DOHH2 (cell line): ENCODE measurements at regions not wholly inside any gene's neighbourhood (a gene's known extent, or its start where the extent isn't known, plus 50 kb on each side); places are given as distances from the start of the nearest gene placed in this dataset.

Experiments
- H3F3A ChIP-seq: fragments of 200-600 bp; sonication (generic), shearing (Covaris generic); 2 replicates; pipeline ENCODE4 v1.6.0; 2016; ENCODE audit warnings: antibody characterized with exemption, mild to moderate bottlenecking; ENCODE audit not compliant: control insufficient read depth, insufficient read depth
- H3K27ac ChIP-seq: fragments of 200-600 bp; sonication (generic); 2 replicates; pipeline ENCODE4 v1.5.1; 2014; ENCODE audit warnings: low read depth, mild to moderate bottlenecking, low read length, moderate library complexity
- H3K27me3 ChIP-seq: fragments of 200-600 bp; sonication (generic); 2 replicates; pipeline ENCODE4 v1.6.1; 2014; ENCODE audit warnings: mild to moderate bottlenecking, low read length, mixed read lengths; ENCODE audit not compliant: control insufficient read depth
- H3K36me3 ChIP-seq: fragments of 200-600 bp; sonication (generic); 2 replicates; pipeline ENCODE4 v1.6.1; 2014; ENCODE audit warnings: mild to moderate bottlenecking, low read length, moderate library complexity, mixed read lengths; ENCODE audit not compliant: control insufficient read depth
- H3K4me1 ChIP-seq: fragments of 200-600 bp; sonication (generic); 2 replicates; pipeline ENCODE4 v1.6.1; 2014; ENCODE audit warnings: mild to moderate bottlenecking, low read length, mixed read lengths; ENCODE audit not compliant: control insufficient read depth
- H3K4me2 ChIP-seq: fragments of 200-600 bp; sonication (generic); 2 replicates; pipeline ENCODE4 v1.6.0; 2014; ENCODE audit warnings: mild to moderate bottlenecking, low read length, moderate library complexity
- H3K4me3 ChIP-seq: fragments of 200-600 bp; sonication (generic); 2 replicates; pipeline ENCODE4 v1.5.1; 2014; ENCODE audit warnings: mild to moderate bottlenecking, low read length, mixed read lengths
- H3K79me2 ChIP-seq: fragments of 200-600 bp; sonication (generic); 2 replicates; pipeline ENCODE4 v1.6.1; 2014; ENCODE audit warnings: mild to moderate bottlenecking, low read length, mixed read lengths; ENCODE audit not compliant: control insufficient read depth
- H3K9me2 ChIP-seq: fragments of 200-600 bp; sonication (generic); replicated peaks from 2 replicates; pipeline ENCODE4 v1.6.1; 2014; ENCODE audit warnings: mild to moderate bottlenecking, low read length, mixed read lengths; ENCODE audit not compliant: control insufficient read depth
- H3K9me3 ChIP-seq: fragments of 200-600 bp; sonication (generic); 2 replicates; pipeline ENCODE4 v1.6.1; 2014; ENCODE audit warnings: antibody characterized with exemption, low read length, mixed read lengths; ENCODE audit not compliant: control insufficient read depth, insufficient read depth
- H4K20me1 ChIP-seq: fragments of 200-600 bp; sonication (generic); 2 replicates; pipeline ENCODE4 v1.6.0; 2014; ENCODE audit warnings: low read depth, mild to moderate bottlenecking, antibody characterized with exemption, low read length, moderate library complexity; ENCODE audit not compliant: control insufficient read depth, insufficient read depth
- CTCF ChIP-seq: fragments of 200-600 bp; sonication (generic); IDR thresholded peaks from one replicate; pipeline ENCODE4 v1.5.1; 2014; ENCODE audit warnings: antibody characterized with exemption, mild to moderate bottlenecking, low read depth, low read length; ENCODE audit not compliant: poor library complexity, severe bottlenecking
- EZH2phosphoT487 ChIP-seq: fragments of 200-600 bp; sonication (generic); IDR thresholded peaks from 2 replicates; pipeline ENCODE4 v1.6.1; 2017; ENCODE audit warnings: borderline replicate concordance, mild to moderate bottlenecking, antibody characterized with exemption, low read length, moderate library complexity, mixed read lengths

GRCh38 chr4:110780538-110780937, 157.7 kb upstream of the PITX2 start:
- TF ChIP-seq CTCF = no peak
- TF ChIP-seq EZH2phosphoT487 = no peak
- no peaks in the 10 kb centered on the region for H3K27me3 ChIP-seq
- H3K9me3 ChIP-seq = 0 out of 2 replicates have a peak, but pooled peaks cover 2% of the 10 kb centered on the region

DNA sequence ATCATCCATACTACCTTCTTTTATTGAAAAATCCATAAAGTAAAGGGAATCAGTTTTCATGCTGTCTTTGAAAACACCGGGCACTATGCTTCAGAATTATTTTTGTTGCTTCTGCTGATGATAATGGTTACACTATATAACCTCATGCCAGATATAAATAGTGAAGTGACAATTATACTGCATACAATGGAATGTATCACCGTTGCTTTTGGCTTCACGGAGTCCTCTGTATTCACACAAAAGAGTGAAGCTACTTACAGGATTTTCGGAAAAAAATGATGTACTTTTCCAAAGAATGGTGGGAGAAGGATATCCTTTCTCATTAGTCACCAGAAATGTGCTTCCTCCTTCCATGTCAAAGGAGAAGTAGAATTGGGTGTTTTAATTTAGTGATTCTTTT, 159.1 kb upstream of the PITX2 start:
- Histone ChIP-seq H3K36me3 (no peaks in the 10 kb centered on the region), H3K9me3 (0 out of 2 replicates have a peak, but pooled peaks cover 2% of the 10 kb centered on the region), H3K27me3 (no peaks in the 10 kb centered on the region), H4K20me1 (no peaks in the 10 kb centered on the region), H3K9me2 (no peaks in the 10 kb centered on the region), H3K4me1 (peaks cover 11% of the 10 kb centered on the region), H3K79me2 (no peaks in the 10 kb centered on the region), H3K4me3 (no peak overlapping the region), H3F3A (no peaks in the 10 kb centered on the region), H3K27ac (no peak overlapping the region), H3K4me2 (no peak overlapping the region)
- TF ChIP-seq EZH2phosphoT487 (no peak), CTCF (no peak)

More at GRCh38 chr4:110780538-110780937, 157.7 kb upstream of the PITX2 start:
- Histone ChIP-seq H3K36me3 (no peaks in the 10 kb centered on the region), H3K27ac (no peak overlapping the region), H3K4me2 (no peak overlapping the region), H4K20me1 (no peaks in the 10 kb centered on the region), H3K4me1 (peaks cover 11% of the 10 kb centered on the region), H3K9me2 (no peaks in the 10 kb centered on the region), H3F3A (no peaks in the 10 kb centered on the region), H3K4me3 (no peak overlapping the region), H3K79me2 (no peaks in the 10 kb centered on the region)

DNA sequence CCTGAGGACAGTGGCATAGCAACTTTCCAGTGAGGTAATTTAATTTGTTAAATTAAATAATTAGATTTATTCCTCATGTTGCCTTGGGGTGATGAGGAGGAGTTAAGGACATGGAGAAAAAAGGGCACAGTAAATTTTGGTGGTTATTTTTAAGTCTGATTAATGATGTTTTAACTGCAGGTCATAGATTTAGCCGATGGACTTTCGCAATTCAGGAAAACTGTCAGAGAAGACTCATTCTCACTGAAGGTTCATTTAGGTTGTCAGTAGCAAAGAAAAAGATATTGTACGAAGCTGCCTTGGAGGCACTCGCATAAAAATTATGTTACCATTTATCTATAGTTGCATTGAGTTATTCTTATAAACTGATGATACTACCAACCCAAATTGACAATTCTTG, 164.2 kb upstream of the PITX2 start:
- no peak overlapping the region for H3K27ac ChIP-seq
- no peaks in the 10 kb centered on the region for H3K36me3 ChIP-seq
- H3K9me2 ChIP-seq = no peaks in the 10 kb centered on the region
- no peaks in the 10 kb centered on the region for H3K27me3 ChIP-seq
- no peaks in the 10 kb centered on the region for H3K9me3 ChIP-seq
- H3K4me2 ChIP-seq = no peak overlapping the region
- peaks cover 4% of the 10 kb centered on the region; the same call in 1 of the 2 replicates for H3K4me1 ChIP-seq
- H3F3A ChIP-seq = no peaks in the 10 kb centered on the region
- H4K20me1 ChIP-seq = no peaks in the 10 kb centered on the region
- TF ChIP-seq EZH2phosphoT487 = no peak
- TF ChIP-seq CTCF = no peak
- H3K79me2 ChIP-seq = no peaks in the 10 kb centered on the region
- H3K4me3 ChIP-seq = no peak overlapping the region

DNA sequence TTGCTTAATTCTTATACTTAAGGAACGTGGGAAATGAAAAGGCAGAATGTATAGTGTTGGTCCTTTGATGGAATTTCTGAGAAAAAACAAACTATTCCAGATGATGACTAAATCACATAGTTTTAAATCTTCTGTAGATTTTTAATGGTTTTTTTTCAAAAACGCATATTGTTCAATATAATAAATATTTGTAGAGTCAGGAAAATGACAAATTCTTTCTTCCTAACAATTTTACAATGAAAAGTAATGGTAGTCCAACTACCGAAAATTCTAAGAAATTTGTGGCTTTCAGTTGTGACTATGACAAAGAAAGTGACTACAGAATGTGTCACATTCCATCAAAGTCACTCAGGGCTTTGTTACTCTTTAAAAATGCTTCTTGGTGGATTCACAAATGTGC, 164.8 kb upstream of the PITX2 start:
- H3K27ac ChIP-seq = no peak overlapping the region
- no peaks in the 10 kb centered on the region for H3K9me3 ChIP-seq
- H3K27me3 ChIP-seq = no peaks in the 10 kb centered on the region
- no peak overlapping the region for H3K4me2 ChIP-seq
- H3K36me3 ChIP-seq = no peaks in the 10 kb centered on the region
- H3K4me1 ChIP-seq = peaks cover 4% of the 10 kb centered on the region; the same call in 1 of the 2 replicates
- no peaks in the 10 kb centered on the region for H3K79me2 ChIP-seq
- H4K20me1 ChIP-seq = no peaks in the 10 kb centered on the region
- TF ChIP-seq EZH2phosphoT487 = no peak
- no peak for TF ChIP-seq CTCF
- H3F3A ChIP-seq = no peaks in the 10 kb centered on the region
- no peak overlapping the region for H3K4me3 ChIP-seq
- H3K9me2 ChIP-seq = no peaks in the 10 kb centered on the region
